Right ventricle myocardium superior (tissue), 1 donor: ENCODE measurements at regions not wholly inside any gene's neighbourhood (a gene's known extent, or its start where the extent isn't known, plus 50 kb on each side); places are given as distances from the start of the nearest gene placed in this dataset.

Experiments used
- ATAC-seq: fragments of 200-7000 bp; cut with Tn5 transposase; one replicate; pipeline ENCODE4 v1.9.1; 2020; ENCODE audit warnings: mild to moderate bottlenecking; ENCODE audit not compliant: poor library complexity
- DNase-seq: peaks from one replicate; pipeline ENCODE4 v3.0.0-alpha.2; 2020
- intact Hi-C: fragments of 100-400 bp; cut with DNase I; formaldehyde crosslinking; loops from one replicate; pipeline ENCODE4 v1.11.2; 2022
- donor health status: DM: no; HTN: yes; CAD: no; lungs with severe emphysema.

GRCh38 chr6:85396159-85396808 is 53.6 kb upstream of the NT5E start:
- intact Hi-C loops, result no loop called here
- DNase-seq (no peak), ATAC-seq (no peak)

- DNase-seq, result no peak
- intact Hi-C loops, result no loop called here
- no peak for ATAC-seq
These were observed 54.1 kb upstream of the NT5E start for GRCh38 chr6:85395746-85396145.

DNA sequence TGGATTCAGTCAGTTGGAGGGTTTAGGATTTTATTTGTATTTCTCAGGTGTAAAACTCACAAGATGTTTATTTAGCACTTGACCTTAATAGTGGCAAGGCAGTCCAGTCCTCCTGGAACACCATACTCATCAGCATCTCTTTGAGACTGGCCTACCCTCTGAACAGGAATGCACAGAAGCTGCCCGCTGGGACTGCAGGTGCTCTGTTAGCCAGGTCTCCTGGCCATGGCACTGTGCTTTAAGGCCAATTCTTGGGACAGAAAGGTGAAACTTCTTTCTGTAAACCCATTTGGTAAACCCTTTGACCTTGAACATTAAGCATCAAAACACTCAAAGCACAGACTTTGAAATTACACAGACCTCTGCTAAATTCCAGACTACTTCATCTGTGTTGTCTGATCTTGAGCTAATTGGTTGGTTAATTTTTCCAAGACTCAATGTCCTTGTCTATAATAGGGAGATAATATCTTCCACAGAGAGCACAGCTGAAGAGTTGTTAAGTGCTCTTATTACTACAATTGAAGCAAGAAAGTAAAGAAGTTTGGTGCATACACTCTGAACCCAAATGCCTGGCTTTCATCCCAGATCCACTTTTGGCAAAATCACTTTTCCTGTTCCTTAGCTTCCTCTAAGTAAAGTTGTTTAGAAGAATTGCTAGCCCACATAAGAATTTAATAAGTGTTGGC is 54.9 kb upstream of the NT5E start:
- intact Hi-C loops, result no loop called here
- ATAC-seq, result no peak
- no peak for DNase-seq

DNA sequence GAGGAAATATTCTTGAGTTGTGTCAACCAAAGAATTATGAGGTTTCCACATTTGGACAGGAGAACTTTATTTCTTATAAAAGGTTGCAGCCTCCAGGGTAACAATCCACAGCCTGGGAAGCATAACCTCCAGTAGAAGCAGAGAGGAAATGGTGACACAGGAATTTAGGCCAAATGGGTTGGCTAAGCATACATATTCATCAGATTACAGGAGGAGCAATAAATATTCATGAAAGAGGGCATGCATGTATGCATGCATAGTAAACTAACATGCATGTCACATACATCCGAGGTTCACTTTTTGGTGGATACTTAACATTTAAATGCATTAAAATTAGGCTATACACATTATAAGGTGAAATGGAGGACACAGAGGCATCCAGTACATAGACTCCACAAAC is 55.7 kb upstream of the NT5E start:
- intact Hi-C loops, result no loop called here
- DNase-seq (no peak), ATAC-seq (no peak)

DNA sequence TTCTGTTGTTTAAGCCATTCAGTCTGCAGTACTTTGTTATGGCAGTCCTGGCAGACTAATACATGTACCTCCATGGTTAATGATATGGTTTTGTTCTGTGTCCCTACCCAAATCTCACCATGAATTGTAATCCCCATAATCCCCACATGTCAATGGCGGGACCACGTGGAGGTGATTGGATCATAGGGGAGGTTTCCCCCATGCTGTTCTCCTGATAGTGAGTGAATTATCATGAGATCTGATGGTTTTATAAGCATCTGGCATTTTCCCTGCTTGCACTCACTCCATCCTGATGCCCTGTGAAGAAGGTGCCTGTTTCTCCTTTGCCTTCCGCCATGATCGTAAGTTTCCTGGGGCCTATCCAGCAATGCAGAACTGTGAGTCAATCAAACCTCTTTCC is 57.5 kb upstream of the NT5E start:
- DNase-seq (no peak), ATAC-seq (no peak)
- intact Hi-C loops, result no loop called here

GRCh38 chr6:85390775-85391174 is 59.1 kb upstream of the NT5E start:
- intact Hi-C loops, result no loop called here
- ATAC-seq, result no peak
- no peak for DNase-seq

DNA sequence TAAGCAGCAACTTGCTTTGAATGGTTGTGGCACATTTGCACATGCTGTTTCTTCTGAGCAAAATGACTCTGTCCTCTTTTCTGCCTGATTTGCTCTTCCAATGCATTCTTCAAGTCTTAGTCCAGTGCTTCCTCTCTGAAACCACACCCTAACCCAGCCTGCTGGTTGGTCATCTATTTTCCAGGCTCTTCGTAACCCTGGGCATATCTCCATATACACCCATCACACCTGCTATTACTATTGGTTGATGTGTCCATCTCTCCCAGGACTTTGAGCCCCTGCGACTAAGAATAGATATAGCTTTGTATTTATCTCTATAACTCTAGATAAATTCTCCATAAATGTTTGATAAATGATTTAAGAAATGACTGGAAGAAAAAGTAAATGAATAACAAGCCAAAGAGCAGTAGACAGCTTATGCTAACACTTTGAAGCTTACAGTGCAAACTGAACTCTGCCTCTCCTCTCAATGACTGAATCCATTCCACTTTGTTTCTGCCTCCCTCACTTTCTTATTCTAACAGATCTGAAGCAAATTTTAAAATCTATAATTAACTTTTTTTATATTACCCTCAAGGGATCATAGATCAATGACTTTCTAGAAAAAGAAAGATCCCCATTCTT is 59.7 kb upstream of the NT5E start:
- DNase-seq (no peak), ATAC-seq (no peak)
- intact Hi-C loops, result no loop called here

DNA sequence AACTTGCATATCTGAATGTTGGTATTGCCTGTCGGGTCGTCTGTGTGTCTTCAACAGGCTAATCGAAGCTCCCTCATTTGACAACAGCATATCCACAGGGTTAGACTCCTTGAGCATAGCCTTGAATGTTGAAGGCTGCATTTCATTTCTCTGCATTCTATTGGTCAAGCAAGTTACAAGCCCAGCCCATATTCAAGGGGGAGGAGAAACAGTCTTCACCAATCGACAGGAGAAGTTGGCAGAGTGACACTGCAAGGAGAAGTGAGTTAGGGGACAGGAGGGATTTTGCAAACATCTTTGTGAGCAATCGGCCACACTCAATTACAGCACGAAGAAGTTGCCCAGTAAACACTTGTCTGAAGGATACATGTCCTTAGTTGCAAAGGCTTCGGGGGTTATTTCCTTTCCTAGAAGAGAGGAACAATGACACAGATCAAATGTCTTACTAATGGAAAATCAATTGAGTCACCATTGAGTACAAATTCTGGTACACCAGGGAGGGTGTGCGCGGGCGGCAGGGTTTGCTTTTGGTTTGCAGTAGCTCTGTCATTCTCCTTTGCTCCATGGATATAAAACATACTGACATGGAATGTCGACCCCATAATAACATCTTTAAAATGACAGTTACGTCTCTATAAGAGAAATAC is 60.6 kb upstream of the NT5E start:
- intact Hi-C loops, result no loop called here
- DNase-seq, result no peak
- no peak for ATAC-seq

DNA sequence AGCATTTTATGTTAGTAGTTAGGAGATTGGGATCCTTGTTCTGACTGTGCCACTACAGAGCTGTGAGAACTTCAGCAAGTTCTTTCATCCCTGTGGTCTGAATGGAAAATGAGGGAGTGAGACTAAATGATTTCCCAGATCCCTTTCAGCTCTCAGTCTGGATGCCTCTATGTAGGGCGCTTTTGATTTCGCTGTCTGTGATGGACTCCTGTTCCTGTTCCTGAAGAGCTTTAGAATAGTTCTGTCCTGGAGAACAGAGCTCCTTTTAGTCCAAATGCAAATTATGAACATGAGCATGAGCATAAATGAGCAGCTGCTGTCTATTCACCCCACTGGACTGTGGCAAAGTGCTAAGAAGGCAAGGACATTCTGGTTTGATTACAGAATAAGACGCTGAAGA is 61.4 kb upstream of the NT5E start:
- intact Hi-C loops, result no loop called here
- DNase-seq (no peak), ATAC-seq (no peak)

GRCh38 chr6:85385636-85386315 is 64.1 kb upstream of the NT5E start:
- intact Hi-C loops, result no loop called here
- ATAC-seq (no peak), DNase-seq (no peak)

GRCh38 chr6:85383042-85383441 is 66.8 kb upstream of the NT5E start:
- intact Hi-C loops, result no loop called here
- no peak for ATAC-seq
- DNase-seq, result no peak

GRCh38 chr6:85382541-85382940 is 67.3 kb upstream of the NT5E start:
- ATAC-seq (no peak), DNase-seq (no peak)
- intact Hi-C loops, result no loop called here

DNA sequence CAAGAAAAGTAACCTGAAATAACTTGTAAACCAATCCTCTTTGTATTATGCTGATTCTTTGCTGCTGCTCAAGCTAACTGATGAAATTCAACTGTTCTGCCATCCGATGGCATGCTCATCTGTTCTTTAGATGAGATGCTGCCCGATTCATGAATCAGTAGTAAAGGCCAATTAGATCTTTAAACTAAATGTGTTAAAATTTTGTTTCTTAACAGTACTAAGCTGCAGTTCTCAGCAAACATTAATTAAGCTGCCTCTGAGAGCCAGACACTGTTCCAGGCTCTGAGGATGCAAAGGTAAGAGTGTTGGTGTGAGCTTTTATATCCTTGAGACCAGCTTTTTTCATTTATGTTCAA is 77.0 kb upstream of the NT5E start:
- ATAC-seq (no peak), DNase-seq (no peak)
- intact Hi-C loops, result no loop called here

GRCh38 chr6:85372188-85372914 is 77.5 kb upstream of the NT5E start:
- no peak for DNase-seq
- intact Hi-C loops, result no loop called here
- no peak for ATAC-seq

DNA sequence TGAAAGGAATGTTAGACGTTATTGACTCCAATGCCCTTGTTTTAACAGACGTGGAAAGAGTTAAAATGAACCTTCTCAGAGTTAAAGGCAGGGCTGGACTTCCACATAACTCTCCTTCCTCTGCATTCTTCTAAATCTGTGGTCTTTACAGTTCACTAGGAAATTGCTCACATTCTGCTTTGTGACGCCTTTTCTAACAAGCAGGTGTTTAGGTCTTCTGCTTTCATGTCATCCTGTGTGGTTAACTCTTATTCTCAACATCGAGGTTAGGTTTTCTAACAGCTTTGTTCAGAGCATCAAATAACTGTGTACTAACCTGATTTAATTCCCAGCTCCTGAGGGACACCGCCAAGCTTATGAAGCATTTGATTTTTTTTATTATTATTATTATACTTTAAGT is 81.3 kb upstream of the NT5E start:
- DNase-seq (no peak), ATAC-seq (no peak)
- intact Hi-C loops, result no loop called here

- ATAC-seq (no peak), DNase-seq (no peak)
- intact Hi-C loops, result no loop called here
These were observed 85.5 kb upstream of the NT5E start for GRCh38 chr6:85364344-85364743.

DNA sequence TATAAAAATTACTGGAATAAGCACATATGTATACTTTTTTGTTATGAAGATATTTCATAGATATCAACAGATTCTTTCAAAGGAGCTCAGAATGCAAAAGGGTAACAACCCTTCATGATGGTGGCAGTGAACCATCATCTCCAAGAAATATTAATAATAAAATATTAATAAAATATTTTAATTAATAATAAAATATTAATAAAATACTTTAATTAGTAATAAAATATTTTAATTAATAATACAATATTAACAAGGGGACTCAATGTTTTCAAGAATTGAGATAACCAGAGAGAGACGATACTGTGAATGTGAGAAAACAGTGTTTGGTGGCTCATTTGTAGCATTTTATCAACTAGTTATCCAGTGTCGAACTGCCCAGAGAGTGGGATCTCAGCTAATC is 86.0 kb upstream of the NT5E start:
- DNase-seq, result no peak
- ATAC-seq, result no peak
- intact Hi-C loops, result no loop called here

DNA sequence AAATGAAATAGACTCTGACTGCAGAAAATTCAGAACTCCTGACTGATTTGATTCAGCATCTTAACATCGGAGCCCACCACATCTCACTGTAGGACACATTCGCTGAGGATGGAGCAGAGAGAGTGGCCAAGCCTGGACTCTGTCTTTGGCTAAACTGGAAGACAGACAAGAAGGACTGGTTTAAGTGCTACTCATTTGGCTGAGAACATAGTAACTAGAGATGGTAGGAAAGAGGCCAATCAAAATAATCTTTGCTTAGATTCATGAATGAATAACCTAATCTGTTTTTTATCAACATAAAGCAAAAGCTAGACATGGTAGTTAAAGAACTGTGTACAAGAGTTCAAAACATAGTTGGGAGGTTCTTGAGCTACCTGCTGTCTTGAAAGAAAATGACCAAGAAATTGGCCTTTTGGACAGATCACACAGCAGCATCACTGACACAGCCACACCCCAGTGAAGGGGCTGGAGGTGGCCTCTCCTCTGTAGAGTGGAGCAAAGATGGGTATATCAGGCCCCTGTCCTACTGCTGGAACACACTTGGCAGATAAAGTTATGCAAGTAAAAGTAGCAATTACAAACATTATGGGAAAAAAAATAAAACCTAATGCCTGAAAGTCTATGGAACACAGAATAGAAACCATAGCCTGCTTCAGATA is 87.1 kb upstream of the NT5E start:
- intact Hi-C loops, result no loop called here
- no peak for DNase-seq
- no peak for ATAC-seq

- ATAC-seq, result no peak
- no peak for DNase-seq
- intact Hi-C loops, result no loop called here
These were observed 88.3 kb upstream of the NT5E start for GRCh38 chr6:85361643-85362014.
